GM21825 (cell line): ENCODE measurements at regions not wholly inside any gene's neighbourhood (a gene's known extent, or its start where the extent isn't known, plus 50 kb on each side); places are given as distances from the start of the nearest gene placed in this dataset.

Experiments
- ATAC-seq: cut with Tn5 transposase; IDR thresholded peaks from one replicate; pipeline ENCODE4 v1.9.1; 2021; ENCODE audit warnings: mild to moderate bottlenecking, moderate library complexity; ENCODE audit not compliant: unreplicated experiment

DNA sequence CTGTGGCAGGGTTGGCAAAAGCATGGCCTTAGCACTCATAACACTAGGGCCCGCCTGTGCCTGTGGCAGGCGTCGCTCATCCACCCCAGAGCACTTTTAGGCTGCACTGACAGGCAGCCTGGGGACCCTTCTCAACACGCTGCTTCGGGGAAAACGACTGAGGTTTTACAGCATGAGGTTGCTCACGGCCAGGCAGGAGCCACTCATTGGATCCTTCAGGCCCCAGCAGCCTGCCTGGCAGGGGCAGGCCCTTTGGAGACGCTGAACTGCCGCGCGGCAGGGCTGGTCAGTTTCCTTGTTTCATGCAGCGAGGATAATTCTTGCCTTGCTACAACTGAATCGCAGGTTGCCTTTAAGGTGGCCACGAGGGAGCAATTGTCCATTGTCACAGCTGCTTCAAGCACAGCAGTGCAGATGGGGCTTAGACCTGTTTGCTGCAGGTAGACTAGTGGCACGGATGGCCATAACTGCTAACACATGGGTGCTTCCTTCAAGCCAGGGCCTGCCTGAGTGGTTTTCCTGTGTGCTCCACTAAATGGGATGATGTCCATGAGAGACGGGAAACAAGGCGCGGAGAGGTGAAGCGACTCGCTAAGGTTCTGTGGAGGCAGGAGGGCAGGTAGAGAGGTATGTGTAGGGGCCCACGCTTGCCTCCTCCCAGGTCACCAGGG is 49.9 kb upstream of the HS6ST1 start:
- no peak for ATAC-seq

DNA sequence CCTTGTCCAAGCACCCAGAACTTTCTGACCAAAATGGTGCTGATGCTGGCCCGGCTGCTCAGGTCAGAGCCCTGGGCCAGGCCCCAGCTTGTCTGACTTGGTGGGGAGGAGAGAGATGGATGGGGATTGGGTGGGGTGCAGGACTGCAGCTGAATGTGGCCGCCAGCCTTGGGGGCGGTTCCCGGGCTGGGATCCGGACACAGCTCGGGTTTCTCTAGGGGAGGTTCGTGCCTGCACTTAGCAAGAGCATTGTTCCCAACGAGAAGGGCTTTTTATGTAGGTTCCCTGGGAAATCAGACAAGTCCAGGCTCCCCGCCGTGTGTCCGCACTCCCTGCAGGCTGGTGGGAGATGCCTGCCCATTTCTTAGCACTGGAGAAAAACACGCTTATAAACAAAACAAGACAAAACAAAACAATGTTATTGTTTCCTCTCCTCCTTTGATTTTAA is 50.5 kb upstream of the HS6ST1 start:
- ATAC-seq, result no peak

DNA sequence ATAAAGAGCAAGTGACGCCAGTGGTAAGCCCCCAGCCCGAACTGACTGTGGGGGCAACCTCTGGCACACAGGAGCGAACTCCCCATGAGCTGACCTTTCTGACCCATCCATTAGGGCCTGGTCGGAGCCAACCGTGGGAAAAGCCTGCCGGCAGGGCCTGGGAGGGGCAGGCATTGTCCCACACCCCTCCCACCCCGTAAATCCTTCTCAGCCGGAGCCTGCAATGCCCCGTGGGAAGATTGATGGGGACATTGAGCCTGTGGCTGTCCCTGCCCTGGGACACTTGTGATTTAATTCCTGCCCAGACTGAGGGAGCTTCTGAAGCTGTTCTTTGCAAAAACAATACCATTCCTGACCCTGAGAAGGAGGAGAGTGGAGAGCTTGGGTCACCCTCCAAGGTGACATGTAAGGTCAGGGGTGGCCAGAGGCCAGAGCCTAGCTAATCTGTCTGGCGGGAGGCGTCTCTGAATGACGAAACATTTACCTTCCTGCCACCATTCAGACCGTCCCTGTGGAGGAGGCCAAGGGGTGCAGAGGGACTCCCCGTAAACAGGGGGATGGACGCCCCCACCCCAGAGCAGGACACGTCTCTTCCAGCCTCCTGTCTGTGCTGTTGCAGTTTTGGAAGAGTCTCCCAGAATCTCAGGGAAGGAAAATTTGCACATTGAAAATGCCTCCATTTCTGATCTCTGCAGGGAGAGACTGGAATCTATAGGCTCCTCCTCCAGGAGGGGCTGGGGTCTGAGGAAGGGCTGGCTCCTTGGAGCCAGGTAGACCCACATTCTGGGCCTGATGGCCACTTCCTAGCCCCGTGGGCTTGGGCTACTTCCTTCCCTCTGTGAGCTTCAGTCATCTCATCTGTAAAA is 51.2 kb upstream of the HS6ST1 start:
- ATAC-seq, result no peak

DNA sequence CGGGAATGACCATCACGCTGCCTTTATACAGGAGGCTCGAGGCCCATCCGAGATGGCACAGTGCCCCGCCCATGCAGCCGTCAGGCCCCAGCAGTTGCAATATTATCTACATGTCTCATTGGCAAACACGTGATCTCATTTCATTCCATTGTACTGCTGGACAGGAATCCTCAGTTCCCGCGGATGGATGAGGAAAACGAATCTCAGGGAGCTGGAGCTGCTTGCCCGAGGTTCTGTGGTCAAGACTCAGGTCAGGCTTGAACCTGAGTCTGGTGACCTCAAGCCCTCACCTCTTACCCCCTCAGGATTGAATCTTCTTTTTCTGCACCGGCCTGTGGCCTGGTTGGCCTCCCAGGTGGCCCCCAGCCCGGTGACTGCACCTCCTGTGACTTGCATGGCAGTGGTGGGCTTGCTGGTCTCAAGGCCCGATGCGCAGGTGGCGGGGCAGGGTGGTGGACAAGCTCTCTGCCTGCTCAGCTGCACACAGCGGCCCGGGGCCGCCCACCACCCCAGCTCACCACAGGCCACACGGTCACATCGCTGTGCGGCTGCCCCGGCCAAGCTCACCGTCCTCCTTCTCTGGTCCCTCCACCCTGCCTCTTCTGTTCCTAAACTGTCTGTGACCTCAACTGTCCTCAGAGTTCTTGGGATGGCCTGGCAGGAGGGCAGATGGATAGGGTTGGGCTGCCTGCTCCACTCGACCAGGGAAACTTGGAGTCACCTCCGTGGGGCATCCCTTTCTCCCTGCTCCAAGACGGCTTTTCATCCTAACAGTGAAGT is 52.0 kb upstream of the HS6ST1 start:
- ATAC-seq, result no peak

DNA sequence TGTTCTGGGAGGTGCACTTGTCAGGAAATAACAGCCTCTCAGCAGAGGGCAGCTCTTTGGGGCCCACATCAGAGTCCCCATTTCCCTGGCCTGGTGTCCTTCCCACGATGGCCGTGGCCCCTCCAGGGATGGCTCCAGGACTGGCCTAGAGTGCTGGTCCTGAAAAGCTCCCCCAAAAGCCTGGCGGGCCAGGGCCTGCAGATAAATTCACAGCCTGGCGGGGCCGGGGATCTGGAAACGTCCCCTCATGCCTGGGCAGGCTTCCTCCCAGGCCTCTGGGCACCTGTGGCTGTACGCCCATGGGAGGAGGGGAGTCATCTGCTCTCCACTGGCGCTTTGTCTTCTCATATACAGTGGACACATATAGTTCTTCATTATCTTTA is 52.6 kb upstream of the HS6ST1 start:
- ATAC-seq, result no peak

DNA sequence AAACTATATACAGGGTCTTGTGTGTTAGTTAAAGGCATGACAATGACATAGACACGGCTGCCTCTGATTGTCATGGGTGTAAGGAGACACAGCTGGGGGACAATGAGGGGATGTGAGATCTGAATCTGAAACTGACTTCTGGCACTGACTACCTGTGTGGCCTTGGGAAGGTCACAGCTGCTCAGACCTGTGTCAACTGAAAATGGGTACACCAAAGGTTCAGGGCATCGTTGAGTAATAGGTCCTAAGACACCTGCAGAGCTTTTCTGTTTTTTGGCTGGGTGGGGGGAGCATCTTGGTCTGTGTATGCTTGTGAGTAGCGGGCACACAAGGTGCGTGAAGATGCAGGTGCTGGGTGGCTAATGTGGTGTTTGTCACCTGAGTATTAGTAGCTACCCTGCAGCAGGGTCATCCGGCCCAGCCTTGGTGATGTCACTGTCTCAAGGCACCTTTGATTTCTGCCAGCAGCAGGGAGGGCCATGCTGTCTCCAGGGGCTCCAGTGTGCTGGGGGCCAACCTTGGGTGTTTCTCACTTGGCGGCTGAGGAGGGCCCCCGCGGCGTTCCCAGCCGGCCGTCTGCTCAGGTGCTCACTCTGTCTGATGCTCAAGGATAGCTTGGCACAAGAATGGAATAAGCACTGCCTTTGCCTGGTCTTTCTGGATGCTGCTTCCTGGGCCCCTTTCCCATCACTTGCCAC is 53.1 kb upstream of the HS6ST1 start:
- ATAC-seq, result no peak

DNA sequence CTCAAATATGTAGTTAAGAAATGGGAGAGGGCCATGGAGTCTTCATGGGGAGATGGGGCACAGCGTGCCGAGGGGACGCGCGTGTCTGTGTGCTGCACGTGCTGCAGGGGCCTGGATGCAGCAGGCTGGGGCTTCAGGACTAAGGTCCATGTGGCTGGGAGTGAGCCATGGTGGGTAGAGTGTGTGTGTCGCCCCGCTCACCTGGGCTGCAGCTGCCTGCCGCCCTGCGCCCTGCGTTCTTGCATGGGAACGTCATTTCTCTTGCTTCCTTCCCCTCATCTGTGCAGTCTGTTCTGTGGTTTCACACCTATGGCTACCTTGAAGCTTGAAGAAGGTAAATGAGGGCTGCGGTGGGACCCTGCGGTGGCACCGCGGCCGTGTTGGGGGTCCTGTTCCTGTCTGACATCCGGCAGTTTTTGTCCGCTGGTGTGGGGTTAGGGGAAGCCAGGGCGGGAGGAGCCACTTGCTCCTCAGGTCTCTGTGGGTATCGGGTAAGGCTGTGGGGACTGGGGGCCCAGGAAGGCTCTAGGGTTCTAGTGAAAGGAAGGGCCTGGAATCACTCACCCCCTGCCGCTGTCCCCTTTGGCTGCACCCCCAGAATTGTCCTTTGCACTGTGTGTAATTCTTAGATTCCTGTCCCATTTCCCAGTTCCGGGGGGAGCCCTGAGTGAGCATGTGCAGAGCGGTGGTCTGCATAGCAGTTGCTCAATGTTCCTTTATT is 54.1 kb upstream of the HS6ST1 start:
- ATAC-seq, result no peak

DNA sequence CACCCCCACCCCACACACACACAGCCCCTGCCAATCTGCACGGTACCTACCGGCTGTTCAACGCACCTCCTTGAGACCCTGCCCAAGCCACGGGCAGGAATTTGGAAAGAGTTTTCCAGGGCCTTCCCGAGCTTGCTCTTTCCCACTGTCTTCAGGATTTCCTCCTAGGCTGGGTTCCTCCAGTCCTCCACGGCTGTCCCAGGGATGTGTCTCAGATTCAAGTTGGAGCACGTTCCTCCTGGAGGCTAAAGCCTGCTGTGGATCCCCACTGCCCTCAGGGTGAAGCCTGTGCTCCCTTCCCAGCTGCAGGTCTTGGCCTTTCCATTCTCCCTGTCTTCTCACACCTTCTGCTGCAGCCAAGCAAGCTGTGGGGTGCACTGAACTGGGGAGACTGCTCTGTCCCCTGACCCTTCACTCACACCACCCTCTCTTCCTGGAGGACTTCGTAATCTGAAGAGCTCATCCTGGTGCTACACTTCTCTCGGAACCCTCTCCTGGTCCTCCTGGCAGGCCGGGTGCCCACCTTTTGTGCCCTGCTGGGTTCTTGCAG is 54.9 kb upstream of the HS6ST1 start:
- ATAC-seq, result no peak

DNA sequence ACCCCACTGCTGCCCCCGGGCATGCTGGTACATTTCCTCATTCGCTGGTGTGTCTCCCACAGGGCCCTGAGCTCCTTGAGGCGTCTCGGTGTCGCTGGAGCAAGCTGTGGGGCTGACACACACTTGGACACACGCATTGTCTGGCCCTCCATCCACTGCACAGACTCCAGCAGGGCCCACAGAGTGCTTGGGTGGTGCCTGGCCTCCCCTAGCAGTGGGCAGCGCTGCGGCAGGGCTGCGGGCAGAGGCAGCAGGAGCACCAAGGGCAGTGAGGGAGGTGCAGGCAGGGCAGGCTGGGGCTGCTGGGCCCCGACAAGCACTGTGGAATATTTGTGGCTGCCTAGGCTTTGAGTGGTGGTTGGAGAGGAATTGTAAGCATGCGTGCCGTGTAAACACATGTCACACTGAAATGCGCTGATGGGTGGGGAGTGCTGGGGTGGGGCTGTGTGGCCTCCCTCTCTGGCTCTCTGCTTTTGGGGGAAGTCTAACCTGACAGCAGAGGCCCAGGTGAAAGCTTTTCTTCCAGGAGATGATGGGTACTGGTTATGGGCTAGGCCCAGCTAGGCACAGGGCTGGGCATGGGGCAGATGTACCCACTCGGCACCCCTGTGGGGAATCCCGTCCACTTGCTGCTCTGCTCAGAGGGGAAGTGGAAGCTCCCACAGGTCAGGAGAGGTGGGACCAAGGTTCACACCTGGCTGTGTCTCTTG is 55.5 kb upstream of the HS6ST1 start:
- no peak for ATAC-seq

DNA sequence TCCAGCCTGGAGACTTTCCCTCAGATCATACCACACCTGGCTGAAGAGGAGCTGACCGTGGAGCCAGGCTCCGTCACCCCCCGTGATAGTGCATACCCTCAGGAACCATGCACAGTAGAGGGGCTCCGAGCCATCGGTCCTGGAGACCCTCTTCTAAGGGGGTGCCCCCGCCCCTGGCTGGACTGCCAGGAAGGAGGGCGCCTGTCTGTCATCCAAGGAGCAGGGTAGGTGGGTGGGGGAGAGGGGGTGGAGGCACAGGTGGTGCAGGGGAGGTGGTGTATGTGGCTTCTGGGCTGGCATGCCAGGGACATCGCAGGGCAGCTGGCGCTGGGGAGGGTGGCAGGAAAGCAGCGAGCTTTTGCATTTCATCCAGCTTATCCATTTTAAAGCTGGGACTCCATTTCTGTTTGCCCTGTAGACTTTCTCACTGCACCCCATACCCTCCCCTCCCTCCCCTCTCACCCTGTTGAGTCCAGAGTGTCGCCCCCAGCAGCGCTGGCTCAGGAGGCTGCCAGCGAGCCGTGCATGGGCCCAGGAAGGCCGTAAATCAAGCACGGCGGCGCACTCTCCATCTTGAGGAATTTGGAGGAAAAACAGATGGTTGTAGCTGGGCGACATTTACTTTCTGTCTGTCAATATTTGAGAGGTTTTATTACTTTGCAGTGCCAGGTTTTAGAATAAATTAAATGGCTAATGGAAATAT is 56.2 kb upstream of the HS6ST1 start:
- no peak for ATAC-seq

DNA sequence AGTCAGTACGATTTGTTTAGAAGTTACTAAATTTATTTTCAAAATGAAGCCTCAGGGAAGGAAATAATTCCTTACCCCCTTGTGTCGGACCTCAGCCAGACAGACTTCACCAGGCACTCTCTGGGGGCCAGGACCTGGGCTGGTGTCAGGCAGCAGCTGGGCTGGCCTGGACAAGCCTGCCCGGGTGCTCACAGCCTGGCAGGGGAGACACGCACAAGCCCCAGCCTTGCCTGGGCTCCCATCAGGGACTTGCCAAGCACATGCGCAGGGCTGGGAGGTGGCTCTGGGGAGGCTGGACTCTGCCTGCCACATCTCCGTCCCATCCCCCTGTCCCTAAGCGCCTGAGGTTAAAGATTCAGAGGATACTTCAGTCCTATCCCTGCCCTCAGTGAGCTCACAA is 56.8 kb upstream of the HS6ST1 start:
- no peak for ATAC-seq

DNA sequence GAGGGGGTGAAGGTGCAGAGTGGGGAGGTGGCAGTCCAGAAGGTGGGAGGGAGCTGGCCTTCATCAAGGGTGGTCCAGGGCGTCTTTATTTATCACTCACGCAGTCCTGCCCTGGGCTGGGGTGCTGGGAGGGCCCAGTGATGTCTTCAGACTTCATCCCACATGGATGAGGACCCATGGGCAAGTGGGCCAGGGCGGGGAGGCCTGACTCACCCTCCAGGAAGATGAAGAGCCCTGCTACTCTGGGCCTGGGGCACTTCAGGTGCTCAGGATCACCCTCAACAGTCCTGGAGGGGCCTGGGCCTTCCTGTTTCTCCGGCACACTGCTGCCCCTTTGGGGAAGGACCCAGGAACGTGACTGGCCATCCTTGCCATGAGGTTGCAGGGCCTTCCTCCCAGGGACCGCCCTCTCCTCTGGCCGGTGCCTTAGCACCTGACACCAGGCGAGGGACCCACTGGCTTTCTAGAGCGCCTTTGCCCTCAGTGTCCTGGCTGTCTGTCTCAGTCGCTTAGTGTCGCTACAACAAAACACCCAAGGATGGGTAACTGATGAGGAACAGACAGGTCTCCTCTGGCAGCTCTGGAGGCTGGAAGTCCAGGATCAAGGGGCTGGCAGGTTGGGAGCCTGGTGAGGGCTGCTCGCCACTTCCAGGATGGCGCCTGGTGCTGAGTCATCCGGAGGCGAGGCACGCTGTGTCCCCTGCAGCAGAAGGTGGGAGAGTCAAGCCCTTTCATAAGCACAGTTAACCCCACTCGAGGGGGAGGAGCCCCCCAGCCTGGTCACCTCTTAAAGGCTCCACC is 57.8 kb upstream of the HS6ST1 start:
- ATAC-seq, result no peak

DNA sequence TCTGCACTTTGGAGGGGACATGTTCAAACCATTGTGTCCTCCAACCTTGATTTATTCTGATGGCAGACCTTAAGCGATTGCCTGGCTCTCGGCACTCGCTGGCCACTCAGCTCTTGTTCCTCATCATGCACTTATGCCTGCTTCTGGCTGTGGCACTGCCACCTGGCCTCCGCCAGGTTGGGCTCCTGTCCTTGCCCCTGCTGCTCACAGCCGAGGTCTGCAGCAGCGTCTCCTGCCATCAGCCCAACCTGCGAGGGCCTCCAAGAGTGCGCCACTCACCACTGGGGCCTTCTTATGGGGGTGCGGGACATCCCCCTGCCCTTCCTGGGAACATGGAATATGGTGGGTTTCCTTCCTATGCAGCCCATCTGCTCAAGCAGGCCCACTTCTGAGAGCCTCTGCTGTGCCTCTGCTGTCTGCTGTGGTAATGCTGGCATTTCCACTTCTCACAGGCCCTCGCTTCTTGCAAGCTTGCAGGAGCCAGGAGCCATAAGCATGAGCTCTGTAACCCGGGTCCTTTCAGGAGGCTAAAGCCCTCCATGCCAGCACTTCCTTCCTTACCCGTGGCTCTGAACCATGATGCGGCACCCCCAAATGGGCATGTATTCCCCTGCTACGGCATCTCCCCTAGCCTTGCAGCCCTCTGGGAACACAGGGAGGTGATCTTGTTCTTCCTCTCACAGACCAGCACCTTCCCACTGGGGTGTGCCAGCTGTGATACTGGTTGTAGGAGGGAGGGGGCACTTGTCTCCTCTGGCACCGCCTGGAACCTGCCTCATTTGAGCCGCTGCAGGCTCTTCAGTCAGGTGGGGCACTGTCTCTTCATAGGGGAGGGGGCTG is 58.6 kb upstream of the HS6ST1 start:
- no peak for ATAC-seq

DNA sequence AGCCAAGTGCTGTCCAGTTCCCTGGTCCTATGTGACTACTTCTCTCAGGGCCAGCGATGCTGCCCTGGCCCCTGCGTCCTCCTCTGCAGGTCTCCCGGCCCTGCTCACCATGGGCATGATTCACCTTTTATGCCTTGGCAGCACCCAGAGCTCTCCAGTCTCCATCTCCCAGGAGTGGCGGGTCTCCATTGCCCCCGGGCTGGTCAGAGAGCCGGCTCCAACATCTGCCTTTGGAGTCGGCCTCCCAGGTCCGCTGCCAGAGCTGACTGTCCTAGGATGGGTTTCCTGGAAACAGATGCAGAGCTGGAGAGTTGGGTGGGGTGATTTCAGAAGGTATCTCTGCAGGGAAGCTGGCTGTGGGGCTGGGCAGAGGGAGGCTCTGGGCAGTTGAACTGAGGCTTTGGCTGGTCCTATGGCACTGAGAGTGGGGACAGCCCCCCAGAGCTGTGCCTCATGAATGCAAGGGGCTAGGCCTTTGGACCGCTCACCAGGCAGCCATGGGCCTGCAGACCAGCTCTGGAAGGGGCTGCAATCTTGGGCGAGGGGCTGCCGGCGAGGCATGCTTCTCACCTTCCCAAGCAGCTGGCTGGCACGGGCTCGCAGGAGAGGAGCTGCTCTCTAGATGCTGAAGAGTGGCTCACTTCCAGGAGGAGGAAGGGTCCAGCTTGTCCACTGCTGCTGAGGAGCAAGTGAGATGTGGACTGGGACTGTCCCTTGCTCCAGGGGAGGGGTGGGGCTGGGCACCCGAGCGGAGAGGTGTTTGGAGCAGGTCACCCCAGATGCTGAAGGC is 59.8 kb upstream of the HS6ST1 start:
- ATAC-seq, result no peak

DNA sequence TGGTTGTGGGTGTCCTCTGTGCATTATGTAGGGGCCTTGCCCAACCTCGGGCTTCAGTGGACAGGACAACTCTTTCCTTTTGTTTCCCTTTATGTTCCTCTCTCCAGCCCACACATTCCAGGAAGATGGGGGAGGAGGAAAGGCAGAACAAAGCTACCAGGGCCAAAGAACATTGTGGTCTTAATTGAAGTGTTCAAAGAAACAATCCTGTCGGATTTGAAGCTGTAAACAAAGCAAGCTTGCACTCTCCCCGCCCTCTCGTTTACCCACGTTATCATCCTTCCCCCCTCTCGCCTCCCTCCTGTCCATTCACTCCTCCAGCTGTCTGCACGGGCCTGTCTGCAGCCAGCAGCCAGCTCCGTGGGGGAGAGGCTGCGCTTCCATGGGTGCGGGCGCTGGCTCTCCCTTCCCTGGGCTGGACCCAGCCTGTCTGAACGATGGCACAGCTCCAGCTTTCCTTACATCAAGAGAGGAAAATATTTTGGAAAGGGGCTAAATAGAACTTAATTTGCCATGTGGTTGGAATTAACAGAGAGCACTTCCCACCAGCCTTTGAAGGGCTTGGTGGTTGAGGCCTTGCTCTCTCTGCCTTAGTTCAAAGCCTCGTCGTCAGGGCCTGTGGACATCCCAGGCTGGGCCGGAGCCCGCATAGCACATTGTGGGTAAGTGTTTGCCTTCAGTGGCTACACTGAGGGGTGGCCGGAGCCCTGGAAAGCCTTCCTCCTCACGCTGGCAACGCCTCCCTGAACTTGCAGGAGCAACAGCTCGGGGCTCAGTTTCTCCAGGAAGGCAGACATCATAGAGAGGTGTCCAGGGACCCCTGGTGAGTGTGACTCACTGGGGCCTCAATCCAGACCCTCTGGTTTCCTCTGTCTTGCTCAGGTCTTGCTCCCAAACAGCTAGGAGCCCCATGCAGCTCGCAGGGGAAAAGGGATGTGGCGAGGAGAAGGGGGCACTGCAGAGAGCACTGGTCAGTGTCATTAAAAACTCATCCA is 60.6 kb upstream of the HS6ST1 start:
- no peak for ATAC-seq
